ENCODE measurements at regions not wholly inside any gene's neighbourhood (a gene's known extent, or its start where the extent isn't known, plus 50 kb on each side); places are given as distances from the start of the nearest gene placed in this dataset.

GRCh38 chr13:77460195-77460594 lies 75.3 kb upstream of the SCEL start:
- no peak overlapping the region for H2AFZ ChIP-seq (ENCODE audit: low read depth, low read length)
- H3K4me1 ChIP-seq (ENCODE audit: low read length): peaks cover 27% of the 10 kb centered on the region

GRCh38 chr13:77459592-77459991 lies 75.9 kb upstream of the SCEL start:
- Histone ChIP-seq H4K20me1 (ENCODE audit: insufficient read depth, low read length) (no peaks in the 10 kb centered on the region), H3K4me1 (ENCODE audit: low read length) (peaks cover 27% of the 10 kb centered on the region), H3K27me3 (ENCODE audit: low read depth, low read length) (peaks cover 10% of the 10 kb centered on the region; the same call in 1 of the 2 replicates), H3K27ac (ENCODE audit: low read length) (0 out of 2 replicates have a peak overlapping the region, but pooled peaks have one; percentile 2), H3K4me2 (ENCODE audit: low read length) (peak overlapping the region; percentile 64), H3K9ac (ENCODE audit: low read length) (peak overlapping the region; percentile 22; the same call in 1 of the 2 replicates), H3K36me3 (replicated peaks; ENCODE audit: low read depth, low read length) (no peaks in the 10 kb centered on the region), H3K9me3 (ENCODE audit: insufficient read depth, low read length) (no peaks in the 10 kb centered on the region), H3K4me3 (ENCODE audit: low read length) (peak overlapping the region; percentile 14; the same call in 1 of the 2 replicates), H2AFZ (ENCODE audit: low read depth, low read length) (0 out of 2 replicates have a peak overlapping the region, but pooled peaks have one; percentile 1), H3K79me2 (ENCODE audit: low read length) (no peaks in the 10 kb centered on the region)
- TF ChIP-seq CTCF (IDR thresholded peaks at IDR 0.05; ENCODE audit: low read depth, low read length) (no peak), EZH2phosphoT487 (IDR thresholded peaks at IDR 0.05; ENCODE audit: low read depth) (no peak)

More at GRCh38 chr13:77460195-77460594, 75.3 kb upstream of the SCEL start:
- Histone ChIP-seq H3K79me2 (ENCODE audit: low read length) (no peaks in the 10 kb centered on the region), H3K27me3 (ENCODE audit: low read depth, low read length) (peaks cover 10% of the 10 kb centered on the region; the same call in 1 of the 2 replicates), H3K9ac (ENCODE audit: low read length) (peak overlapping the region; percentile 22; the same call in 1 of the 2 replicates), H3K36me3 (replicated peaks; ENCODE audit: low read depth, low read length) (no peaks in the 10 kb centered on the region), H3K9me3 (ENCODE audit: insufficient read depth, low read length) (no peaks in the 10 kb centered on the region), H3K27ac (ENCODE audit: low read length) (no peak overlapping the region), H4K20me1 (ENCODE audit: insufficient read depth, low read length) (no peaks in the 10 kb centered on the region), H3K4me2 (ENCODE audit: low read length) (peak overlapping the region; percentile 64), H3K4me3 (ENCODE audit: low read length) (peak overlapping the region; percentile 34)
- TF ChIP-seq CTCF (IDR thresholded peaks at IDR 0.05; ENCODE audit: low read depth, low read length) (no peak), EZH2phosphoT487 (IDR thresholded peaks at IDR 0.05; ENCODE audit: low read depth) (no peak)

- H3K4me2 ChIP-seq (ENCODE audit: low read length): no peak overlapping the region
- H3K27ac ChIP-seq (ENCODE audit: low read length): no peak overlapping the region
- no peaks in the 10 kb centered on the region for H4K20me1 ChIP-seq (ENCODE audit: insufficient read depth, low read length)
Measured at GRCh38 chr13:77458736-77459135, 76.8 kb upstream of the SCEL start.

GRCh38 chr13:77457966-77458365 lies 77.5 kb upstream of the SCEL start:
- Histone ChIP-seq H2AFZ (ENCODE audit: low read depth, low read length) (no peak overlapping the region), H3K4me2 (ENCODE audit: low read length) (no peak overlapping the region), H3K4me3 (ENCODE audit: low read length) (no peak overlapping the region), H3K9ac (ENCODE audit: low read length) (no peak overlapping the region), H3K27me3 (ENCODE audit: low read depth, low read length) (peaks cover 17% of the 10 kb centered on the region; the same call in 1 of the 2 replicates), H4K20me1 (ENCODE audit: insufficient read depth, low read length) (no peaks in the 10 kb centered on the region), H3K79me2 (ENCODE audit: low read length) (no peaks in the 10 kb centered on the region), H3K36me3 (replicated peaks; ENCODE audit: low read depth, low read length) (no peaks in the 10 kb centered on the region), H3K27ac (ENCODE audit: low read length) (no peak overlapping the region), H3K9me3 (ENCODE audit: insufficient read depth, low read length) (no peaks in the 10 kb centered on the region), H3K4me1 (ENCODE audit: low read length) (peaks cover 27% of the 10 kb centered on the region)
- TF ChIP-seq CTCF (IDR thresholded peaks at IDR 0.05; ENCODE audit: low read depth, low read length) (no peak), EZH2phosphoT487 (IDR thresholded peaks at IDR 0.05; ENCODE audit: low read depth) (no peak)

More at GRCh38 chr13:77458736-77459135, 76.8 kb upstream of the SCEL start:
- Histone ChIP-seq H2AFZ (ENCODE audit: low read depth, low read length) (no peak overlapping the region), H3K9me3 (ENCODE audit: insufficient read depth, low read length) (no peaks in the 10 kb centered on the region), H3K27me3 (ENCODE audit: low read depth, low read length) (peaks cover 17% of the 10 kb centered on the region; the same call in 1 of the 2 replicates), H3K36me3 (replicated peaks; ENCODE audit: low read depth, low read length) (no peaks in the 10 kb centered on the region), H3K79me2 (ENCODE audit: low read length) (no peaks in the 10 kb centered on the region), H3K4me1 (ENCODE audit: low read length) (peaks cover 27% of the 10 kb centered on the region), H3K4me3 (ENCODE audit: low read length) (no peak overlapping the region), H3K9ac (ENCODE audit: low read length) (no peak overlapping the region)
- TF ChIP-seq EZH2phosphoT487 (IDR thresholded peaks at IDR 0.05; ENCODE audit: low read depth) (no peak), CTCF (IDR thresholded peaks at IDR 0.05; ENCODE audit: low read depth, low read length) (no peak)
